Cardiac fibroblast (primary cell): ENCODE measurements at regions not wholly inside any gene's neighbourhood (a gene's known extent, or its start where the extent isn't known, plus 50 kb on each side); places are given as distances from the start of the nearest gene placed in this dataset.

Experiments
- DNase-seq, 2 donors: peaks; one replicate each; pipeline versions ENCODE4 v3.0.0 to v3.0.0-alpha.2; 2010; ENCODE audit warnings: low read depth in 2 of 2
- H3K4me3 ChIP-seq, 2 donors: replicated peaks in 1 of 2; 1 replicate in 1 of 2; 2 replicates in 1 of 2; pipeline ENCODE4 v1.5.1; 2011; ENCODE audit warnings: low read depth in 2 of 2, low read length in 2 of 2, mild to moderate bottlenecking in 2 of 2, moderate library complexity in 1 of 2
- TF ChIP-seq, protein P1 (sequence below): IDR thresholded peaks from one replicate; pipeline ENCODE4 v1.5.1; 2011; ENCODE audit warnings: low read depth, mild to moderate bottlenecking, low read length, inconsistent platforms

GRCh38 chr5:114089259-114089658 is 272.6 kb upstream of the KCNN2 start:
- H3K4me3 ChIP-seq = no peak overlapping the region
- TF ChIP-seq, protein P1, sequence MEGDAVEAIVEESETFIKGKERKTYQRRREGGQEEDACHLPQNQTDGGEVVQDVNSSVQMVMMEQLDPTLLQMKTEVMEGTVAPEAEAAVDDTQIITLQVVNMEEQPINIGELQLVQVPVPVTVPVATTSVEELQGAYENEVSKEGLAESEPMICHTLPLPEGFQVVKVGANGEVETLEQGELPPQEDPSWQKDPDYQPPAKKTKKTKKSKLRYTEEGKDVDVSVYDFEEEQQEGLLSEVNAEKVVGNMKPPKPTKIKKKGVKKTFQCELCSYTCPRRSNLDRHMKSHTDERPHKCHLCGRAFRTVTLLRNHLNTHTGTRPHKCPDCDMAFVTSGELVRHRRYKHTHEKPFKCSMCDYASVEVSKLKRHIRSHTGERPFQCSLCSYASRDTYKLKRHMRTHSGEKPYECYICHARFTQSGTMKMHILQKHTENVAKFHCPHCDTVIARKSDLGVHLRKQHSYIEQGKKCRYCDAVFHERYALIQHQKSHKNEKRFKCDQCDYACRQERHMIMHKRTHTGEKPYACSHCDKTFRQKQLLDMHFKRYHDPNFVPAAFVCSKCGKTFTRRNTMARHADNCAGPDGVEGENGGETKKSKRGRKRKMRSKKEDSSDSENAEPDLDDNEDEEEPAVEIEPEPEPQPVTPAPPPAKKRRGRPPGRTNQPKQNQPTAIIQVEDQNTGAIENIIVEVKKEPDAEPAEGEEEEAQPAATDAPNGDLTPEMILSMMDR = no peak
- no peak for DNase-seq

DNA sequence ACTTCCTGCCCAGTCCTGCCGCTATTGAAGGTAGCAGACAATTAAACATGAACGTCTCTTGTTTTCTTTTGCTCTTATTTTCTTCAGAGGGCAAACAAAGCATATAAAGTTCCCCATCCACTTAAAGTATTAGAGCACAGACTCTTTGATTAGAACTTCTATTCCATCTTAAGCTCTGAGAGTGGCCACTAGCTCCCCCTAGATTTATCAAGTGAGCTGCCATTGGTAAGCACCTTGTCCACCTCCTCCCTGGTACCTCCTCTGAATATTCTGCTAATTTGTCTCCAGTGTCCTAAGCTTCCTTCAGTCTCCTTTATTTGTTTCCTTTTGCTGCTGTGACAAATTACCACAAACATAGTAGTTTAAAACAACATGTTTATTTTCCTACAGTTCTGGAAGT is 264.3 kb upstream of the KCNN2 start:
- DNase-seq = peak in 1 of 2 donors; percentile 2
- TF ChIP-seq, protein P1 = no peak
- no peak overlapping the region for H3K4me3 ChIP-seq

GRCh38 chr5:114099161-114099560 is 262.7 kb upstream of the KCNN2 start:
- H3K4me3 ChIP-seq = no peak overlapping the region
- TF ChIP-seq, protein P1 = no peak
- DNase-seq = no peak

- H3K4me3 ChIP-seq = no peak overlapping the region
- peak; percentile 73 for DNase-seq
- TF ChIP-seq, protein P1 = peak; percentile 62
Measured at GRCh38 chr5:114101153-114101552, 260.7 kb upstream of the KCNN2 start.

DNA sequence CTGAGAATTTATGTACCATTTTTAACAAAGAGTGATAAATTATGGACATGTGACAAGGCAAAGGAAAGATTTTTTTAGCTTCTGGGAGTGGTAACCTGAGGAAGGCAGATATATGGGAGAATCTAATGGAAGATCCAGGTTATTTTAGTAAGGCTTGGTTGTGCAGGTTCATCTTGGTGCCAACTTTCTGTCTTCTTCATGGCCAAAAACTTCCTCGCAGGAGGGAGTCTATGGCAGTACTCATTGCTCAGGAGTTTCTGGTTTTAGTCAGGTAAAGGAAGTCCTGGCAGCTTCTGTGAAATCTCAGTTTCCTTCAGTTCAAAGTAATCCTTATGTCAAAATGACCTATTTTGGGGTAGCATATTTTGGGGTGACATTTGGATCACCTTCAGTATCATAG is 248.3 kb upstream of the KCNN2 start:
- no peak for DNase-seq
- H3K4me3 ChIP-seq = no peak overlapping the region
- TF ChIP-seq, protein P1 = no peak

DNA sequence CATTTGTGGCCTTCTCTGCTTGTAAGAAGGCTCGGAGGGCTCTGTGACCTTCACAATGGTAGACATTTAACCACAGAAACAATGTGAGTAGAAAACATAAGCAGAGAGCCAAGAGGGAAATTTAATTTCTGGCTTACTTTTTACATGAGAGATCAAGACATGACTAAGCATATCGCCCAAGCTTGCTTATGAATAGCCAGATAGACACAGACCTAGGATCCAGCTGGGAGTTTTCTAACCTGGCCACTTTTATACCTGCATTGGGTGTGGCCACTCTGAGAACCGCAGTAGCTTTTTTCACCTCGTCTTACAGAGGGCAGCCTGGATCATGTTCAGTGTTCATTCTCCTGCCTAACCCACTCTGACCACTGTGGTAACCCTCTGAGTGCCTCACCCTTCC is 244.9 kb upstream of the KCNN2 start:
- TF ChIP-seq, protein P1 = no peak
- no peak overlapping the region for H3K4me3 ChIP-seq
- DNase-seq = no peak

DNA sequence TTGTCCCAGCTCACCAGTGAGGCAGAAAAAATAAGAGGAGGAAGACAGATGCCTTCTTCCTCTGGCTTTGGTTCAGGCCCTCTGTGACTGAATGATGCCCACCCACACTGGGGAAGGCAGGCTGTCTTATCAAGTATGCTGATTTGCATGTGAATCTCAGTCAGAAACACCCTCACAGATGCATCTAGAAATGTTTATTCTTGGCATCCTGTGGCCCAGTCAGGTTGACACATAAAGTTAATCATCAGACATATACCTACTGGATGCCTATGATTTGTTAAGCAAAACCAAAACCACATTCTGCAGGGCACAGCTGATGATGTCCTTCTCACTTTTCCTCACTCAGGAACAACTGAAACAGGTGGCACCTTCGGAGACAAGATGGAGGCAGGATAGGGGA is 243.4 kb upstream of the KCNN2 start:
- DNase-seq = no peak
- H3K4me3 ChIP-seq = no peak overlapping the region
- TF ChIP-seq, protein P1 = no peak
